Endothelial cell of umbilical vein (primary cell): ENCODE measurements at regions not wholly inside any gene's neighbourhood (a gene's known extent, or its start where the extent isn't known, plus 50 kb on each side); places are given as distances from the start of the nearest gene placed in this dataset.

Experiments used
- BruUV-seq: library from RNA; stranded (reverse); fragments of 400-500 nt; replicated peaks from 2 replicates; lab custom pipeline; 2021; lab: Mats Ljungman, UMichigan
- CTCF ChIA-PET: fragments of 300-600, 350-600 bp; sonication (Branson Sonifier 250); formaldehyde crosslinking; loops from one replicate; lab custom pipeline; 2021; ENCODE audit warnings: antibody characterized with exemption, inconsistent platforms; lab: Charles Lee
- POLR2A ChIA-PET: fragments of 300-600, 350-600 bp; sonication (Branson Sonifier 250); formaldehyde crosslinking; loops from one replicate; lab custom pipeline; 2021; ENCODE audit warnings: antibody characterized with exemption, inconsistent platforms; lab: Charles Lee
- DNase-seq: peaks from one replicate; pipeline ENCODE4 v3.0.0-alpha.2; 2011; ENCODE audit warnings: low read depth, low spot score
- FAIRE-seq: peaks from 2 replicates; lab custom pipeline; 2011; peaks lifted over from hg19 to GRCh38; lab: Jason Lieb, UNC
- H2AFZ ChIP-seq: 2 replicates; pipeline ENCODE4 v1.6.0; 2012; ENCODE audit warnings: low read depth, low read length, control low read depth, inconsistent platforms
- H3K27ac ChIP-seq: 2 replicates; pipeline ENCODE4 v1.5.1; 2011; ENCODE audit warnings: low read depth, mild to moderate bottlenecking, control low read depth, low read length, moderate library complexity; ENCODE audit not compliant: insufficient read depth
- H3K27me3 ChIP-seq, 2 experiments: 2 replicates each; pipeline versions ENCODE4 v1.6.0 to v1.6.1; 2011; ENCODE audit warnings: low read length in 2 of 2, mixed read lengths in 1 of 2; ENCODE audit not compliant: control insufficient read depth in 2 of 2, insufficient read depth in 2 of 2
- H3K36me3 ChIP-seq, 2 experiments: 2 replicates in 1 of 2; 3 replicates in 1 of 2; pipeline ENCODE4 v1.5.1; 2011; ENCODE audit warnings: low read length in 2 of 2, mild to moderate bottlenecking in 1 of 2, moderate library complexity in 1 of 2; ENCODE audit not compliant: control insufficient read depth in 2 of 2, insufficient read depth in 2 of 2; ENCODE audit errors: extremely low read depth in 1 of 2
- H3K4me1 ChIP-seq: 3 replicates; pipeline ENCODE4 v1.5.1; 2011; ENCODE audit warnings: mild to moderate bottlenecking, low read length; ENCODE audit not compliant: control insufficient read depth, insufficient read depth; ENCODE audit errors: extremely low read depth
- H3K4me2 ChIP-seq: 2 replicates; pipeline ENCODE4 v1.6.1; 2011; ENCODE audit warnings: low read length, control low read depth, mixed read lengths; ENCODE audit not compliant: insufficient read depth
- H3K4me3 ChIP-seq, 3 experiments: fragments of 200-600 bp in 1 of 3; sonication (generic), shearing (Covaris generic) in 1 of 3; replicated peaks in 1 of 3; 2 replicates each; pipeline ENCODE4 v1.5.1; 2011 to 2016; ENCODE audit warnings: control low read depth in 3 of 3, low read length in 3 of 3, mild to moderate bottlenecking in 2 of 3, inconsistent platforms in 1 of 3, low read depth in 1 of 3, moderate library complexity in 1 of 3; ENCODE audit not compliant: insufficient read depth in 1 of 3
- H3K79me2 ChIP-seq: 2 replicates; pipeline ENCODE4 v1.6.0; 2012; ENCODE audit warnings: low read length, inconsistent platforms; ENCODE audit not compliant: control insufficient read depth, insufficient read depth
- H3K9ac ChIP-seq: replicated peaks from 2 replicates; pipeline ENCODE3; 2011; ENCODE audit warnings: low read length, control low read depth; ENCODE audit not compliant: insufficient read depth; ENCODE audit errors: extremely low read depth
- H3K9me1 ChIP-seq: replicated peaks from 3 replicates; pipeline ENCODE4 v1.6.0; 2011; ENCODE audit warnings: mild to moderate bottlenecking, low read length; ENCODE audit not compliant: control insufficient read depth, insufficient read depth; ENCODE audit errors: extremely low read depth
- H3K9me3 ChIP-seq: replicated peaks from 2 replicates; pipeline ENCODE4 v1.5.1; 2012; ENCODE audit warnings: low read length, inconsistent platforms; ENCODE audit not compliant: control insufficient read depth, insufficient read depth
- H4K20me1 ChIP-seq: replicated peaks from 2 replicates; pipeline ENCODE3; 2011; ENCODE audit warnings: mild to moderate bottlenecking, low read length; ENCODE audit not compliant: control insufficient read depth, insufficient read depth; ENCODE audit errors: extremely low read depth
- CTCF ChIP-seq, 2 donors: IDR thresholded peaks; 1 replicate in 1 of 2; 2 replicates in 1 of 2; pipeline ENCODE4 v1.5.1; 2011; ENCODE audit warnings: low read length in 2 of 2, mild to moderate bottlenecking in 2 of 2, moderate library complexity in 2 of 2, control low read depth in 1 of 2, inconsistent platforms in 1 of 2, low read depth in 1 of 2; ENCODE audit not compliant: insufficient read depth in 1 of 2; ENCODE audit errors: extremely low read depth in 1 of 2
- EZH2 ChIP-seq: IDR thresholded peaks from 2 replicates; pipeline ENCODE4 v1.6.1; 2012; ENCODE audit warnings: borderline replicate concordance, low read depth, mild to moderate bottlenecking, moderate library complexity, low read length, inconsistent platforms; ENCODE audit not compliant: severe bottlenecking
- GATA2 ChIP-seq: IDR thresholded peaks from 2 replicates; pipeline ENCODE4 v1.7.0; 2011; ENCODE audit warnings: low read depth, mild to moderate bottlenecking, moderate library complexity, mixed read lengths, low read length; ENCODE audit not compliant: insufficient read length, insufficient read depth
- JUN ChIP-seq: IDR thresholded peaks from 2 replicates; pipeline ENCODE4 v1.6.1; 2011; ENCODE audit warnings: borderline replicate concordance, low read depth; ENCODE audit not compliant: insufficient read length, insufficient read depth
- MAX ChIP-seq: IDR thresholded peaks from 2 replicates; pipeline ENCODE4 v1.6.1; 2011; ENCODE audit not compliant: insufficient read depth, insufficient read length
- MYC ChIP-seq: IDR thresholded peaks from one replicate; pipeline ENCODE4 v1.6.1; 2011; ENCODE audit warnings: mild to moderate bottlenecking, low read depth, low read length
- POLR2AphosphoS5 ChIP-seq: IDR thresholded peaks from 2 replicates; pipeline ENCODE4 v1.6.1; 2012; ENCODE audit warnings: low read depth, mild to moderate bottlenecking, control low read depth, low read length, moderate library complexity; ENCODE audit not compliant: insufficient read depth
- dilution Hi-C: fragments of 300-500 bp; cut with MboI; formaldehyde crosslinking; loops from one replicate; pipeline ENCODE4 v1.15.0; 2019; ENCODE audit warnings: low sequenced_read_pairs; ENCODE audit not compliant: extremely low pct_ligation_motif_present
- intact Hi-C: fragments of 100-400 bp; cut with micrococcal nuclease; formaldehyde crosslinking; loops from one replicate; pipeline ENCODE4 v1.10.0; 2022

- no TSS peak for BruUV-seq
- H3K4me3 ChIP-seq: no peak overlapping the region
- no peak for TF ChIP-seq JUN
- TF ChIP-seq GATA2: no peak
- no peak for TF ChIP-seq MYC
- TF ChIP-seq POLR2AphosphoS5: no peak
- TF ChIP-seq CTCF (IDR thresholded peaks at IDR 0.05; ENCODE audit: extremely low read depth in 1 of 2, insufficient read depth in 1 of 2, low read depth in 1 of 2, low read length in 2 of 2): no peak
- TF ChIP-seq EZH2: no peak
- TF ChIP-seq MAX: no peak
- FAIRE-seq (no peak), DNase-seq (no peak)
- POLR2A ChIA-PET: no interaction called here
- peaks cover 0 to 2% of the 10 kb centered on the region in 2 experiments for H3K27me3 ChIP-seq
- CTCF ChIA-PET: interaction anchor here (1.9 kb wide), 1 partner anchor 13 kb away, joined by 8 read pairs; no protein-coding TSS in a partner anchor
- H3K36me3 ChIP-seq: no peaks in the 10 kb centered on the region
- H2AFZ ChIP-seq: no peak overlapping the region
- H3K9ac ChIP-seq: no peak overlapping the region
- H4K20me1 ChIP-seq: no peaks in the 10 kb centered on the region
- H3K4me1 ChIP-seq: no peaks in the 10 kb centered on the region
- intact Hi-C loops: no loop called here
- H3K9me1 ChIP-seq: no peaks in the 10 kb centered on the region
- H3K4me2 ChIP-seq: no peak overlapping the region
- no peaks in the 10 kb centered on the region for H3K9me3 ChIP-seq
- no peaks in the 10 kb centered on the region for H3K79me2 ChIP-seq
- dilution Hi-C loops: no loop called here
- no peak overlapping the region for H3K27ac ChIP-seq
Observed at GRCh38 chr10:52965509-52965908, 192.9 kb upstream of the MBL2 start.
